Activated T-helper 1 cell treated with anti-CD3 and anti-CD28 coated beads, Interleukin-2, amount 50 U/mL, for 16 hours (primary cell): ENCODE measurements at regions not wholly inside any gene's neighbourhood (a gene's known extent, or its start where the extent isn't known, plus 50 kb on each side); places are given as distances from the start of the nearest gene placed in this dataset.

Experiments
- DNase-seq, 2 donors: peaks; one replicate each; pipeline ENCODE4 v3.0.0-alpha.2; 2020; ENCODE audit warnings: low read depth in 1 of 2, low spot score in 1 of 2

GRCh38 chr11:116267146-116267545 is 505.6 kb downstream of the BUD13 start:
- no peak for DNase-seq

GRCh38 chr11:116263770-116264169 is 509.0 kb downstream of the BUD13 start:
- DNase-seq = no peak

- DNase-seq = no peak
Measured at GRCh38 chr11:116263019-116263418, 509.8 kb downstream of the BUD13 start.

DNA sequence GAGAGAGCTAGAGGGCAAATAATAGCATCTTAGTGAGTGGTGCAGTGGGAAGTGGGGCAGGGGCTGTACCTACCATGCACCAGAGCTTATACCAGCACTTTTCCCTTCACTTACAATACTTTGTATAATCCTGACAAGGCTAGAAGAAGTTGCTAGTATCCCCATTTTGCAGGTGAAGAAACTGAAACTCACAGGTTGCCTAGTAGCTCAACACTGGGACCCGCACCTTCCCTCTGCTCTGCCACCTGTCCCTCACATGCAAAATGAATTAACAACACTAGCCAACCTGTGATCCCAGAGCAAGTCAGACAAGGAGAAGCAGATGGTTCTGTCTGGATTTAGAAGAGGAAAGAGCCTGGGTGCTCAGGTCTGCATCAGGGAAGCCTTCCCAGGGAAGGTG is 510.4 kb downstream of the BUD13 start:
- DNase-seq = no peak

GRCh38 chr11:116261606-116262005 is 511.2 kb downstream of the BUD13 start:
- no peak for DNase-seq

DNA sequence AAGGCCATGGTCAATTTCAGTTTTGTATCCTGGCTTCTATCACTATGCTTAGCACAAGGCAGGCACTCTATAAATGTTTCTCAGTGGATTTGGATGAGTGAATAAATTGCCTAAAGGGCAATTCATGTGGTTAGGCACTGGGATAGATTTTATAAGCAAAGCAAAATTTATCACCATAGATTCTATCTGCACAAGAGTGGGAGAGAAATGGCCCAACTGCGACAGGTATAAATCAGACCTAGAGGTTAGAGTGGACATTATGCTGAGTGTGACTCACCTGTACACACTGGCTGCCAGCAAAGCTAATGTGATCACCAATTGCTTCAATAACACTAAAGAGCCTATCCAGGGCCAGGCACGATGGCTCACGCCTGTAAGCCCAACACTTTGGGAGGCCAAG is 514.0 kb downstream of the BUD13 start:
- DNase-seq = no peak

GRCh38 chr11:116257883-116258282 is 514.9 kb downstream of the BUD13 start:
- no peak for DNase-seq

DNA sequence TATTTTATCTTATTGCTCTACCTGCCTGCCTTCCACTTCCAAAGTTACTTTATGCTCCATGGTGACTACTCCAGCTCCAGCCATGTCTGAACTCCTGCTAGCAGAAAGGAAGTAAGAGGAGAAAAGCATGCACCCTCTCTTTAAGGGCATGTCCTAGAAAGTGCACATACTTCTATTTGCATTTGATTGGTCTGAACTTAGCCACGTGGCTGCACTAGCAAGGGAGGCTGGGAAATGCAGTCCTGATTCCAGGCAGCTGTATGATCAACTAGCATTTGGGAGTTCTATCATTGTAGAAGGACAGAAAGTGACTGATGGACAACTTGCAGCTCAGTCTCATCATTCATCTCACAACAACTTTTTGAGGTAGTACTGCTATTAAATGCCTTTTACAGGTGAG is 515.7 kb downstream of the BUD13 start:
- no peak for DNase-seq

- DNase-seq = no peak
Measured at GRCh38 chr11:116256215-116256614, 516.6 kb downstream of the BUD13 start.

DNA sequence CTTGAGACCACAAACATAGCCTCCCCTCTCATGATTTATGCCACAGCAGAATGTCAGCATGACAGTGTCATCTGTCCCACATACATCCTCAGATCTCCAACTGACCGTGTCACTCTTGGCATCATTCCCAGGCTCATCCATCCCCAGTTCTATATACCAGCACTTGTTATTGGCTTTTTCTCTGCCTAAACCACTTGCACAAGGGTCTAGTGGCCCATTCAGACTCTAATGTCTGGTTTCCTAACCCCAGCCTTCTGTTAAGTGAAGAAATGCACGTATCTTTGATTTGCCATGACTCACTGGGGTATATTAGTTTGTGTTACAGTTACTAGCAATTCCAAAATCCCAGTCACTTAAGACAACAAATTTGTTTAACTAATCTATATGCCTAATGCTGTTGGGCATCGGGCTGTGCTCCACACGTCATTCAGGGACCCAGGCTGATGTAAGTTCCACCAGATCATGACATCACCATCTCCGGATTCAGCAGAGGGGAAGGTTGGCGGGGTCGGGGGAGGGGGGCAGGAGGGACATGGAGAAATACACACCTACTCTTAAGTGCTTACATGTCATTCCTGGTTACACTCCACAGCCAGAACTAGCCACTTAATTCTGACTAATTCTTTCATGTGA is 517.4 kb downstream of the BUD13 start:
- no peak for DNase-seq

DNA sequence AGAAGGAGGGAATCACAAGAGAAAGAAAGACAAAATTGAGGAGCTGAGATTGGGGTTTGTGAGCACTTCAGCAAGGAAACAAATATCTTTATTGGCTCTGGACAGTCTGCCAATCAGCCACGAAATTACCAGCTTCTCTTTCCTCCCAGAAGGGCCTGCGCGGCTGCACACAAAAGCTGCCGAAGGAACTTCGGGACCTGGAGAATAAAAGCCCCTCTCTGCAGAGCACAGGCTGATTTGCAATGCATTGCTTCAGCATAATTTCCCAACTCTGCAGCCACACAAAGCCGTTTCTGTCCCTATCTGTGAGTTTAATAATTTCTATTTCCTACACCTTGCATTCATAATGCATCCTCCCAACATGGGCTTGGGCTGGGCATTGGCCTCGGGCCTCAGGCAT is 522.6 kb downstream of the BUD13 start:
- DNase-seq = no peak

GRCh38 chr11:116249561-116249960 is 523.2 kb downstream of the BUD13 start:
- no peak for DNase-seq

DNA sequence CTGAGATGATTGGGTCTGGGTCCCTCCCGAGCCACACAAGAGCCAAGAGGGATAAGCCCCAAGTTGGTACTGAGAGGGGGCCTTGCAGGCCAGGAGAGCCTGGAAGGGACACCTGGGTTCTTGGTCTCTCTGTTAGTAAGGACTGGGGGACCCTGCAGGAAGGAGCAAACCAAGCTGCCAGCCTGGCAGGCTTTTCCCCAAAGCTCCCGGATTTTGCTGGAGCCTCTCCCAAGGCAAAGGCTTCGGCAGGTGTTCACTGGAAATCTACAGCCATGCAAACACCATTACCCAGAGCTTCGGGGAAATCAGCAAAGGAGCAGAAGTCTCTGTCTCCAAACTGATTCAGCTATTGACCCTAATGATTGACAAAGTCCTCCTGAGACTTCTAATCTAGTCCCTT is 527.9 kb downstream of the BUD13 start:
- DNase-seq = no peak

DNA sequence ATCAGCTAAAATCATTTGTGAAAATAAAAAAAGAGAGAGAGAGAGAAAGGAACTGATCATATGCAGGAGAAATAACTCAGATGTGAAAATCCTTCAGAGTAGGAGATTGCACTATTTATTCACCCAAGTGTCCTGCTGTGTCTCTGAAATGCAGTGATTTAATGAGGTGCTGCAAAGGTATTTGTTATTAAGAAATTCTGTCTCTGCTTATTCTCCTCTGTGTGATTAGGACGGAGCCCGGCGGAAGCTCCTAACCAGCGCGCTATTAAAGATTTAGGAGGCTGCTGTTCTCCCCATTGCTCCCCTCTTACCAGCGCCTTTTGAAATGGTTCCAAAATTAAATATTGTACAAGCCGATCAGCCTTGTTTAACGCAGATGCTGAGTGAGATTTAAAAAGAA is 528.3 kb downstream of the BUD13 start:
- no peak for DNase-seq

DNA sequence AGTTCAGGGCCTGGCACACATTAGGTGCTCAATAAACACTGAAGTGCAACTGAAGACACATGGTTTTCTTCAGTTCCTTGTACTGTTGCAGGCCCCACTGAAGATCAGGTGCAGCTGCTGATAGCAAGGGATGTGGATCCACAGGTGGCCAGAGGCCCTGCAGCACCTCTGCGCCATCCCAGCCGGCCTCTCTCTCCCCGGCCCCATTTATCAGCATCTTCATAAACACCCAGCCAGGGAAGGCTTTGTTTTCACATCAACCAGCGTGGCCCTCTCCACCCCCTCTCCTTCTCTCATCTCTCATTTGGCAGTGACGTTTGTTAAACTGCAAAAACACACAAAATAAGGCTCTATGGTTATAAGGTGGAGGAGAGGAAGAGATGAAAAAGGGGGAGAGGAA is 528.8 kb downstream of the BUD13 start:
- DNase-seq = no peak

GRCh38 chr11:116242006-116242405 is 530.8 kb downstream of the BUD13 start:
- DNase-seq = no peak

- DNase-seq = no peak
Measured at GRCh38 chr11:116240710-116241109, 532.1 kb downstream of the BUD13 start.

- DNase-seq = no peak
Measured at GRCh38 chr11:116239247-116239646, 533.5 kb downstream of the BUD13 start.

- no peak for DNase-seq
Measured at GRCh38 chr11:116234989-116235568, 537.7 kb downstream of the BUD13 start.

DNA sequence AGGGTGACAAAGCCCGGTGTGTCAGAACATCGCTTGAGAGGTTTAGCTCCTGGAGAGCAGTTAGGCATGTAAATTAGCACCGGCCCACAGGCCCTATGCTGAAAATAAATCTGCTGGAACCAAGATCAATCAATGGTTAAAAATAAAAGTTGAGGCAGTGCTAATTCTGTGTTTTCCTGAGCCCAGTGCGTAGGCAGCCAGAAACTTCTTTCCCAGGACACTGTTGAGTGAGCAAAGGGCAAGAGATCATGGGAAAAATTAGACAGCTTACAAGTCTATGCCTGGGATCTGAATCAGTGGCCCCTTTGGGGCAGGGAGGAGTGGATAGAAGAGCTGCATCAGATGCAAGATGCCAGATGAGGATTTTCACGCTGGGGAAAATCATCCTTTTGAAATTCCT is 539.2 kb downstream of the BUD13 start:
- no peak for DNase-seq

- DNase-seq = no peak
Measured at GRCh38 chr11:116232364-116232828, 540.4 kb downstream of the BUD13 start.

DNA sequence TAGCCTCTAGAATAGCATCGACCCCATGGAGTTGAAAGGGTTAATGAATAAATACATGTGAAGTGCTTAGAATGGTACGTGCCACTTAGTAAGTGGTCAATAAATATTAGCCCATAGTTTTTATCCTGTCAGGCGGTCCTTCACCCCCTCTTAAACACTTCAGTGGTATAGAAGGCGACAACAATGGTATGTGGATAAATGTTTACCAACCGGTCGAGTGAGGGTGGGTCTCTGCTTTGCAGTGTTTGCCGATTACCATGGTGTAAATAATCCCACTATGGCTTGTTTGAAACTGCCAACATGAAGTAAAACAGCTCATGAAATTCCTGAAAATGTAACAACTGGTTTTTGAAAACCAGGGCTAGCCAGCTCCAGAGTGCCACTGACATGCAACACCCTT is 541.2 kb downstream of the BUD13 start:
- DNase-seq = no peak

- DNase-seq = no peak
Measured at GRCh38 chr11:116230438-116230837, 542.3 kb downstream of the BUD13 start.
